WI38 (cell line): ENCODE measurements at regions not wholly inside any gene's neighbourhood (a gene's known extent, or its start where the extent isn't known, plus 50 kb on each side); places are given as distances from the start of the nearest gene placed in this dataset.

Experiments used
- H3K4me3 ChIP-seq: 2 replicates; pipeline ENCODE4 v1.5.1; 2011; ENCODE audit warnings: low read depth, mild to moderate bottlenecking, control low read depth, low read length
- CTCF ChIP-seq: IDR thresholded peaks from 2 replicates; pipeline ENCODE4 v1.5.1; 2012; ENCODE audit warnings: low read depth, mild to moderate bottlenecking, control low read depth, low read length

DNA sequence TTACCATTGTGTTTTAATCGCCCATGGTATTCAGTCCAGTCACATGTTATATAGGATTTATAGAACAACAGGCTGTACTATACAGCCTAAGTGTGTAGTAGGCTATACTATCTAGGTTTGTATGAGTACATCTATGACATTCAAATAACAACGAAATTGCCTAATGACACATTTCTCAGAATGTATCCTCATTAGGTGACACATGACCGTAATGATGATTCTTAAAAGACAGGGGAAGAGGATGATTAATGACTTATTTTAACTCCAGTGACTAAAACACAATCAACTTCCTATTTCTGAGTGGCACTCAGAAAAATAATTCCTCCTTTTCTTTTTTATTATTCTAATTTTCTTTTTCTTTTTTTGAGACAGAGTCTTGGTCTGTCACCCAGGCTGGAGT is 63.0 kb upstream of the ACSL3 start:
- no peak for TF ChIP-seq CTCF
- no peak overlapping the region for H3K4me3 ChIP-seq

GRCh38 chr2:222798528-222798927 is 62.3 kb upstream of the ACSL3 start:
- TF ChIP-seq CTCF: no peak
- H3K4me3 ChIP-seq: no peak overlapping the region

GRCh38 chr2:222799262-222799918 is 61.4 kb upstream of the ACSL3 start:
- no peak for TF ChIP-seq CTCF
- no peak overlapping the region for H3K4me3 ChIP-seq

- no peak overlapping the region for H3K4me3 ChIP-seq
- TF ChIP-seq CTCF: no peak
Measured at GRCh38 chr2:222802514-222803196, 58.2 kb upstream of the ACSL3 start.

DNA sequence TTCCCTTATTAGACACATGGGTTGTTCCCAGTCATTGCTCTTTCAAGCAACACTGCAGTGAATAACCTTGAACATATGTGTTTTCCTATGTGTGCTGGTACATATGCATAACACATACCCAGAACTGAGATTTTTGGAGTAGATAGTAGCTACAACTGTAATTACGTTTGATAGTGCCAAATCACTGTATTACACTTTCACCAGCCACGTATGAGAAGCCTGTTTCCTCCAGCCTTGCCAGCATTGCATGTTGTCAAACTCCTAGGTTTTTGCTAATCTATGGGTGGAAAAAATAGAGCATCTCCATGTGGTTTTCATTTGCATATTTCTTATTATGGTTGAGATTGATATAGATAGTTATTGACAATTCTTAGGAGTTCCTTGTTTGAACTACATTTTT is 56.5 kb upstream of the ACSL3 start:
- no peak overlapping the region for H3K4me3 ChIP-seq
- TF ChIP-seq CTCF: no peak

- H3K4me3 ChIP-seq: no peak overlapping the region
- no peak for TF ChIP-seq CTCF
Measured at GRCh38 chr2:222805591-222806304, 55.1 kb upstream of the ACSL3 start.
